ENCODE measurements at regions not wholly inside any gene's neighbourhood (a gene's known extent, or its start where the extent isn't known, plus 50 kb on each side); places are given as distances from the start of the nearest gene placed in this dataset.

DNA sequence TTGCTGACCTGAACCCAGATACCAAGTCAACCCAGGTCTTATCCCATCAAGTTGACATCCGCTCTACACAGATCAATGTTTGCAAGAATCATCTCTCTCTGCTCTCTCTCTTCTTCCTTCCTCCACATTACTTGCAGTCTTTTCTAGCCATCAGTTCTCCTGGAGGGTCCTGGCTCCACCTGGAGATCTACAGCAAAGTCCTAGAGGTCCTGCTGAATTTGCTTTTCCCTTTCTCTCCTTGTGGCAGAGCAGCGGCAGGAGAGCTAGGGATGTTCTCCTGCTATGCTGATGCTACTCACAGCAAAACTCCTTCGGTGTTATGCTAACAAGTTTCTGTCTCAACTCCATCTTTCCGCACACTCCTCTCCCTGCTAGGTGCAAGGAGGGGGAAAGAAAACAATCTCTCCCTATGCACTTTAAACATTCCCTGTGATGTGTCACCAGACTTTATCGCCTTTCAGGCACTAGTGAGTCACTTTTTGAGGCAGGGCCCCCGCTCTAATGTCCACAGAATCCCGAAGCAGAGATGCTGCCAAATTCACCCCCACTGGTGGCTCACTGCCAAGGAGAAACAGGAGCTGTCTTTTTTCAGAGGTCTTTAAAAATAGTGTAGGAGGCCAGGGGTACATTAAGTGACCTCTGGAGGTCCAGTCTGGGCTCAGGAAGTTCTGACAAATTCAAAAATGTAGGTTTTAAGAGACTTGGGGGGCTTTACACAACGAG, 62.6 kb downstream of the FAM50B start (continued):
- TF ChIP-seq, protein P1, sequence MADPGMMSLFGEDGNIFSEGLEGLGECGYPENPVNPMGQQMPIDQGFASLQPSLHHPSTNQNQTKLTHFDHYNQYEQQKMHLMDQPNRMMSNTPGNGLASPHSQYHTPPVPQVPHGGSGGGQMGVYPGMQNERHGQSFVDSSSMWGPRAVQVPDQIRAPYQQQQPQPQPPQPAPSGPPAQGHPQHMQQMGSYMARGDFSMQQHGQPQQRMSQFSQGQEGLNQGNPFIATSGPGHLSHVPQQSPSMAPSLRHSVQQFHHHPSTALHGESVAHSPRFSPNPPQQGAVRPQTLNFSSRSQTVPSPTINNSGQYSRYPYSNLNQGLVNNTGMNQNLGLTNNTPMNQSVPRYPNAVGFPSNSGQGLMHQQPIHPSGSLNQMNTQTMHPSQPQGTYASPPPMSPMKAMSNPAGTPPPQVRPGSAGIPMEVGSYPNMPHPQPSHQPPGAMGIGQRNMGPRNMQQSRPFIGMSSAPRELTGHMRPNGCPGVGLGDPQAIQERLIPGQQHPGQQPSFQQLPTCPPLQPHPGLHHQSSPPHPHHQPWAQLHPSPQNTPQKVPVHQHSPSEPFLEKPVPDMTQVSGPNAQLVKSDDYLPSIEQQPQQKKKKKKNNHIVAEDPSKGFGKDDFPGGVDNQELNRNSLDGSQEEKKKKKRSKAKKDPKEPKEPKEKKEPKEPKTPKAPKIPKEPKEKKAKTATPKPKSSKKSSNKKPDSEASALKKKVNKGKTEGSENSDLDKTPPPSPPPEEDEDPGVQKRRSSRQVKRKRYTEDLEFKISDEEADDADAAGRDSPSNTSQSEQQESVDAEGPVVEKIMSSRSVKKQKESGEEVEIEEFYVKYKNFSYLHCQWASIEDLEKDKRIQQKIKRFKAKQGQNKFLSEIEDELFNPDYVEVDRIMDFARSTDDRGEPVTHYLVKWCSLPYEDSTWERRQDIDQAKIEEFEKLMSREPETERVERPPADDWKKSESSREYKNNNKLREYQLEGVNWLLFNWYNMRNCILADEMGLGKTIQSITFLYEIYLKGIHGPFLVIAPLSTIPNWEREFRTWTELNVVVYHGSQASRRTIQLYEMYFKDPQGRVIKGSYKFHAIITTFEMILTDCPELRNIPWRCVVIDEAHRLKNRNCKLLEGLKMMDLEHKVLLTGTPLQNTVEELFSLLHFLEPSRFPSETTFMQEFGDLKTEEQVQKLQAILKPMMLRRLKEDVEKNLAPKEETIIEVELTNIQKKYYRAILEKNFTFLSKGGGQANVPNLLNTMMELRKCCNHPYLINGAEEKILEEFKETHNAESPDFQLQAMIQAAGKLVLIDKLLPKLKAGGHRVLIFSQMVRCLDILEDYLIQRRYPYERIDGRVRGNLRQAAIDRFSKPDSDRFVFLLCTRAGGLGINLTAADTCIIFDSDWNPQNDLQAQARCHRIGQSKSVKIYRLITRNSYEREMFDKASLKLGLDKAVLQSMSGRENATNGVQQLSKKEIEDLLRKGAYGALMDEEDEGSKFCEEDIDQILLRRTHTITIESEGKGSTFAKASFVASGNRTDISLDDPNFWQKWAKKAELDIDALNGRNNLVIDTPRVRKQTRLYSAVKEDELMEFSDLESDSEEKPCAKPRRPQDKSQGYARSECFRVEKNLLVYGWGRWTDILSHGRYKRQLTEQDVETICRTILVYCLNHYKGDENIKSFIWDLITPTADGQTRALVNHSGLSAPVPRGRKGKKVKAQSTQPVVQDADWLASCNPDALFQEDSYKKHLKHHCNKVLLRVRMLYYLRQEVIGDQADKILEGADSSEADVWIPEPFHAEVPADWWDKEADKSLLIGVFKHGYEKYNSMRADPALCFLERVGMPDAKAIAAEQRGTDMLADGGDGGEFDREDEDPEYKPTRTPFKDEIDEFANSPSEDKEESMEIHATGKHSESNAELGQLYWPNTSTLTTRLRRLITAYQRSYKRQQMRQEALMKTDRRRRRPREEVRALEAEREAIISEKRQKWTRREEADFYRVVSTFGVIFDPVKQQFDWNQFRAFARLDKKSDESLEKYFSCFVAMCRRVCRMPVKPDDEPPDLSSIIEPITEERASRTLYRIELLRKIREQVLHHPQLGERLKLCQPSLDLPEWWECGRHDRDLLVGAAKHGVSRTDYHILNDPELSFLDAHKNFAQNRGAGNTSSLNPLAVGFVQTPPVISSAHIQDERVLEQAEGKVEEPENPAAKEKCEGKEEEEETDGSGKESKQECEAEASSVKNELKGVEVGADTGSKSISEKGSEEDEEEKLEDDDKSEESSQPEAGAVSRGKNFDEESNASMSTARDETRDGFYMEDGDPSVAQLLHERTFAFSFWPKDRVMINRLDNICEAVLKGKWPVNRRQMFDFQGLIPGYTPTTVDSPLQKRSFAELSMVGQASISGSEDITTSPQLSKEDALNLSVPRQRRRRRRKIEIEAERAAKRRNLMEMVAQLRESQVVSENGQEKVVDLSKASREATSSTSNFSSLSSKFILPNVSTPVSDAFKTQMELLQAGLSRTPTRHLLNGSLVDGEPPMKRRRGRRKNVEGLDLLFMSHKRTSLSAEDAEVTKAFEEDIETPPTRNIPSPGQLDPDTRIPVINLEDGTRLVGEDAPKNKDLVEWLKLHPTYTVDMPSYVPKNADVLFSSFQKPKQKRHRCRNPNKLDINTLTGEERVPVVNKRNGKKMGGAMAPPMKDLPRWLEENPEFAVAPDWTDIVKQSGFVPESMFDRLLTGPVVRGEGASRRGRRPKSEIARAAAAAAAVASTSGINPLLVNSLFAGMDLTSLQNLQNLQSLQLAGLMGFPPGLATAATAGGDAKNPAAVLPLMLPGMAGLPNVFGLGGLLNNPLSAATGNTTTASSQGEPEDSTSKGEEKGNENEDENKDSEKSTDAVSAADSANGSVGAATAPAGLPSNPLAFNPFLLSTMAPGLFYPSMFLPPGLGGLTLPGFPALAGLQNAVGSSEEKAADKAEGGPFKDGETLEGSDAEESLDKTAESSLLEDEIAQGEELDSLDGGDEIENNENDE (IDR thresholded peaks at IDR 0.05; ENCODE audit: low read depth, low read length): no peak
- TF ChIP-seq POLR2AphosphoS5 (IDR thresholded peaks at IDR 0.05; ENCODE audit: control insufficient read depth, insufficient read depth, low read depth, low read length): peak; percentile 73; the same call in 1 of the 2 replicates
- TF ChIP-seq MXI1 (IDR thresholded peaks at IDR 0.05; ENCODE audit: low read depth, low read length): no peak
- TF ChIP-seq TAF9B (IDR thresholded peaks at IDR 0.05; ENCODE audit: partially characterized antibody): peak; percentile 42
- peak; percentile 64; the same call in 1 of the 2 replicates for TF ChIP-seq ATF7 (IDR thresholded peaks at IDR 0.05)
- TF ChIP-seq, protein P2, sequence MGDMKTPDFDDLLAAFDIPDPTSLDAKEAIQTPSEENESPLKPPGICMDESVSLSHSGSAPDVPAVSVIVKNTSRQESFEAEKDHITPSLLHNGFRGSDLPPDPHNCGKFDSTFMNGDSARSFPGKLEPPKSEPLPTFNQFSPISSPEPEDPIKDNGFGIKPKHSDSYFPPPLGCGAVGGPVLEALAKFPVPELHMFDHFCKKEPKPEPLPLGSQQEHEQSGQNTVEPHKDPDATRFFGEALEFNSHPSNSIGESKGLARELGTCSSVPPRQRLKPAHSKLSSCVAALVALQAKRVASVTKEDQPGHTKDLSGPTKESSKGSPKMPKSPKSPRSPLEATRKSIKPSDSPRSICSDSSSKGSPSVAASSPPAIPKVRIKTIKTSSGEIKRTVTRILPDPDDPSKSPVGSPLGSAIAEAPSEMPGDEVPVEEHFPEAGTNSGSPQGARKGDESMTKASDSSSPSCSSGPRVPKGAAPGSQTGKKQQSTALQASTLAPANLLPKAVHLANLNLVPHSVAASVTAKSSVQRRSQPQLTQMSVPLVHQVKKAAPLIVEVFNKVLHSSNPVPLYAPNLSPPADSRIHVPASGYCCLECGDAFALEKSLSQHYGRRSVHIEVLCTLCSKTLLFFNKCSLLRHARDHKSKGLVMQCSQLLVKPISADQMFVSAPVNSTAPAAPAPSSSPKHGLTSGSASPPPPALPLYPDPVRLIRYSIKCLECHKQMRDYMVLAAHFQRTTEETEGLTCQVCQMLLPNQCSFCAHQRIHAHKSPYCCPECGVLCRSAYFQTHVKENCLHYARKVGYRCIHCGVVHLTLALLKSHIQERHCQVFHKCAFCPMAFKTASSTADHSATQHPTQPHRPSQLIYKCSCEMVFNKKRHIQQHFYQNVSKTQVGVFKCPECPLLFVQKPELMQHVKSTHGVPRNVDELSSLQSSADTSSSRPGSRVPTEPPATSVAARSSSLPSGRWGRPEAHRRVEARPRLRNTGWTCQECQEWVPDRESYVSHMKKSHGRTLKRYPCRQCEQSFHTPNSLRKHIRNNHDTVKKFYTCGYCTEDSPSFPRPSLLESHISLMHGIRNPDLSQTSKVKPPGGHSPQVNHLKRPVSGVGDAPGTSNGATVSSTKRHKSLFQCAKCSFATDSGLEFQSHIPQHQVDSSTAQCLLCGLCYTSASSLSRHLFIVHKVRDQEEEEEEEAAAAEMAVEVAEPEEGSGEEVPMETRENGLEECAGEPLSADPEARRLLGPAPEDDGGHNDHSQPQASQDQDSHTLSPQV (IDR thresholded peaks at IDR 0.05): no peak
- TF ChIP-seq CEBPG (CRISPR knock-in tag; IDR thresholded peaks at IDR 0.05): no peak
- TF ChIP-seq CEBPG (tag; conservative IDR thresholded peaks at IDR 0.05 in 1 of 2, IDR thresholded peaks at IDR 0.05 in 1 of 2): no peak
- TF ChIP-seq SIN3B (IDR thresholded peaks at IDR 0.05; ENCODE audit: low read depth): no peak
- no peak for TF ChIP-seq GTF2F1 (IDR thresholded peaks at IDR 0.05; ENCODE audit: low read depth, low read length)
- TF ChIP-seq L3MBTL2 (IDR thresholded peaks at IDR 0.05): no peak
- no peak for TF ChIP-seq ZNF347 (CRISPR knock-in tag; IDR thresholded peaks at IDR 0.05; ENCODE audit: low read depth)
